ENCODE measurements at regions not wholly inside any gene's neighbourhood (a gene's known extent, or its start where the extent isn't known, plus 50 kb on each side); places are given as distances from the start of the nearest gene placed in this dataset.

GRCh38 chr3:166248784-166249183 is 411.6 kb upstream of the BCHE start:
- Histone ChIP-seq H4K20me1 (ENCODE audit: insufficient read depth) (no peaks in the 10 kb centered on the region), H3K9me3 (ENCODE audit: low read depth) (peaks cover 7% of the 10 kb centered on the region), H3F3A (ENCODE audit: insufficient read depth) (no peaks in the 10 kb centered on the region), H3K79me2 (ENCODE audit: insufficient read depth) (no peaks in the 10 kb centered on the region), H3K36me3 (ENCODE audit: low read depth) (no peaks in the 10 kb centered on the region), H3K4me3 (no peak overlapping the region), H3K9me2 (ENCODE audit: insufficient read depth) (no peaks in the 10 kb centered on the region), H3K9ac (no peak overlapping the region), H3K27me3 (replicated peaks; ENCODE audit: insufficient read depth) (no peaks in the 10 kb centered on the region), H2AFZ (no peak overlapping the region), H3K4me1 (ENCODE audit: insufficient read depth) (no peaks in the 10 kb centered on the region), H3K27ac (no peak overlapping the region), H3K4me2 (ENCODE audit: unreplicated experiment) (no peak overlapping the region)
- in situ Hi-C loops (cut with MboI): no loop called here
- no peak for DNase-seq
- WGBS, 2 experiments (ENCODE audit: low coverage in 1 of 2, low lambda C conversion rate in 2 of 2, missing lambda C conversion rate in 2 of 2): 47 to 60% methylated on average over 3 of the region's 3 CpGs
- no peak for TF ChIP-seq EZH2phosphoT487 (IDR thresholded peaks at IDR 0.05; ENCODE audit: insufficient read depth, low read depth)
- no peak for TF ChIP-seq EZH2 (IDR thresholded peaks at IDR 0.05; ENCODE audit: insufficient read depth, poor library complexity, severe bottlenecking)

DNA sequence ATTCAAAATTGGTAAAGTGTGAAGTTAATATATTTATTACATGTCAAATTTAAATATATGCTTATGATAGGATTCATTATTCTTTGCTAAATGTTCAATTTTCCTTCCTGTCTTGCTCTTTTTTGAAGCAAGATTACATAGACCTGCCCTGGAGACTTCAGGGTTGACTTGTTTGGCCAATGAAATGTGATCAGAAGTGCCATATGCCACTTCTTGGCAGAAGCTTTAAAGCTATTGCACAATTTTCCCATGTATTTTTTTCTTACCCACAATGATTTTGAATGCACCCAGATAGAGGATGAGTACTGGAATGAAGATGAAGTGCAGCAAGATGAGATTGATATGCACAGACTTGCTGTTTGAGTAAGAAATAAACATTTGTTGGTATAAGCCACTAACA is 406.3 kb upstream of the BCHE start:
- H3K27ac ChIP-seq: no peak overlapping the region
- no peaks in the 10 kb centered on the region for H3K79me2 ChIP-seq (ENCODE audit: insufficient read depth)
- no peaks in the 10 kb centered on the region for H3K36me3 ChIP-seq (ENCODE audit: low read depth)
- H3K4me2 ChIP-seq (ENCODE audit: unreplicated experiment): no peak overlapping the region
- H2AFZ ChIP-seq: no peak overlapping the region
- no peak for TF ChIP-seq EZH2phosphoT487 (IDR thresholded peaks at IDR 0.05; ENCODE audit: insufficient read depth, low read depth)
- H3K9me3 ChIP-seq (ENCODE audit: low read depth): no peaks in the 10 kb centered on the region
- no peaks in the 10 kb centered on the region for H3K27me3 ChIP-seq (replicated peaks; ENCODE audit: insufficient read depth)
- H3K4me3 ChIP-seq: no peak overlapping the region
- in situ Hi-C loops (cut with MboI): no loop called here
- no peaks in the 10 kb centered on the region for H3K9me2 ChIP-seq (ENCODE audit: insufficient read depth)
- no peak overlapping the region for H3K9ac ChIP-seq
- H4K20me1 ChIP-seq (ENCODE audit: insufficient read depth): no peaks in the 10 kb centered on the region
- no peak for DNase-seq
- no peaks in the 10 kb centered on the region for H3K4me1 ChIP-seq (ENCODE audit: insufficient read depth)
- no peaks in the 10 kb centered on the region for H3F3A ChIP-seq (ENCODE audit: insufficient read depth)

DNA sequence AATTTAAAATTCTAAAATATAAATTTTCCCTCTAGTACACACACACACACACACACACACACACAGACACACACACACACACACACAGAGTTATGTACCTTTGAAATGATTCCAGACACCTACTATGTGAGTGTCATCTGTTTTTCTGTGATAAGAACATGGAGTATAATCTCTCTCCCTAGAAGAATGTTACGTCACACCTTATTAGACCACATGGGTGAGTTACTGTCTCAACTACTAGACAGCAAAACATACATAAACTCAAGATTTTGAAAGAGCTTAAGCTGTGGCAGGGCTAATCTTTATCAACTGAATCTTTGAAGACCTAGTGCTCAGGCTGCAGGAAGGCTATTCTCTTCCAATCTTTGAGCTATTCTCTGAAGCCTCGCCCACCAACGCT is 385.9 kb upstream of the BCHE start:
- Histone ChIP-seq H3K4me2 (ENCODE audit: unreplicated experiment) (no peak overlapping the region), H3K27me3 (replicated peaks; ENCODE audit: insufficient read depth) (no peaks in the 10 kb centered on the region), H2AFZ (no peak overlapping the region), H3K4me3 (no peak overlapping the region), H3K9me3 (ENCODE audit: low read depth) (peaks cover 2% of the 10 kb centered on the region), H3K79me2 (ENCODE audit: insufficient read depth) (no peaks in the 10 kb centered on the region), H3K27ac (no peak overlapping the region), H3K9ac (no peak overlapping the region), H3K36me3 (ENCODE audit: low read depth) (no peaks in the 10 kb centered on the region), H3K4me1 (ENCODE audit: insufficient read depth) (no peaks in the 10 kb centered on the region), H3K9me2 (ENCODE audit: insufficient read depth) (no peaks in the 10 kb centered on the region), H3F3A (ENCODE audit: insufficient read depth) (no peaks in the 10 kb centered on the region), H4K20me1 (ENCODE audit: insufficient read depth) (no peaks in the 10 kb centered on the region)
- in situ Hi-C loops (cut with MboI): no loop called here
- DNase-seq: no peak
- TF ChIP-seq EZH2phosphoT487 (IDR thresholded peaks at IDR 0.05; ENCODE audit: insufficient read depth, low read depth) (no peak), EZH2 (IDR thresholded peaks at IDR 0.05; ENCODE audit: insufficient read depth, poor library complexity, severe bottlenecking) (no peak)
- WGBS, 2 experiments (ENCODE audit: low coverage in 1 of 2, low lambda C conversion rate in 2 of 2, missing lambda C conversion rate in 2 of 2): 32 to 54% methylated on average over 3 of the region's 3 CpGs

DNA sequence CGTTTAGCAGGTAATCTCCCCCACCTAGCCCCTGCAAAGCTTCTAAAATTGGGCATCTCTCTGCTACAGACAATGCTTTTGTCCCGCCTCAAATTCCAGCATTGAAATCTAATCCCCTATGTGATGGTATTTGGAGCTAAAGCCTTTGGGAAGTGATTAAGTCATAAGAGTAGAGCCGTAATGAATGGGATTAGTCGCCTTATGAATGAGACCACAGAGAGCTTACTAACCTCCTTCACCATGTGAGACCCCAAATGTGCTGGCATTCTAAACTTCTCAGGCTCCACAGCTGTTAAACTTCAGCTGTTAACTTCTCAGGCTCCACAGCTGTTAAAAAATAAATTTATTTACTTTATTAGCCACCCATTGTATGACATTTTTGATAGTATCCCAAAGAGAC is 374.2 kb upstream of the BCHE start:
- in situ Hi-C loops (cut with MboI): no loop called here
- Histone ChIP-seq H3F3A (ENCODE audit: insufficient read depth) (no peaks in the 10 kb centered on the region), H3K36me3 (ENCODE audit: low read depth) (no peaks in the 10 kb centered on the region), H3K27me3 (replicated peaks; ENCODE audit: insufficient read depth) (no peaks in the 10 kb centered on the region), H3K9ac (no peak overlapping the region), H3K4me1 (ENCODE audit: insufficient read depth) (no peaks in the 10 kb centered on the region), H3K9me3 (ENCODE audit: low read depth) (no peaks in the 10 kb centered on the region), H3K27ac (no peak overlapping the region), H2AFZ (no peak overlapping the region), H3K4me3 (no peak overlapping the region), H3K9me2 (ENCODE audit: insufficient read depth) (no peaks in the 10 kb centered on the region), H4K20me1 (ENCODE audit: insufficient read depth) (no peaks in the 10 kb centered on the region), H3K79me2 (ENCODE audit: insufficient read depth) (no peaks in the 10 kb centered on the region), H3K4me2 (ENCODE audit: unreplicated experiment) (no peak overlapping the region)
- no peak for DNase-seq
- TF ChIP-seq EZH2 (IDR thresholded peaks at IDR 0.05; ENCODE audit: insufficient read depth, poor library complexity, severe bottlenecking) (no peak), EZH2phosphoT487 (IDR thresholded peaks at IDR 0.05; ENCODE audit: insufficient read depth, low read depth) (no peak)
- WGBS, 2 experiments (ENCODE audit: low coverage in 1 of 2, low lambda C conversion rate in 2 of 2, missing lambda C conversion rate in 2 of 2): 9 to 21% methylated on average over 4 of the region's 4 CpGs

DNA sequence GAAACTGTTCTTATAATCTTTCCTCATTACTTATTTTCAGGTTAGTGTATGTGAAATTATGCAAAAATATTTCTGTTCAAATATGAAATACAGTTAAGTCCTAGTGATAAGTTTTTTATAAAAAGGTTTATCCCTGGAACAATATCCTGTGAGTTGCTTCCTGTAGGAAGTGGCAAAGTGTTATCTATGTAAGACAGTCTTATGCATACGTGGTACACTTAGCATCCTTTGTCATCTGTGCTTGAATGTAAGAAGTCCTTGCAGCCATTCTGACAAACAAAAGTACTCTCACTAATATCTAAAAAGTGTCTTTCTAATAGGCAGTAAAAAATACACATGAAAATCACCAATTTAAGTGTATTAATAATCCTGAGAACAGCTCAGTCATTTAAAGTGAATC is 372.5 kb upstream of the BCHE start:
- Histone ChIP-seq H3K79me2 (ENCODE audit: insufficient read depth) (no peaks in the 10 kb centered on the region), H3K4me1 (ENCODE audit: insufficient read depth) (no peaks in the 10 kb centered on the region), H3F3A (ENCODE audit: insufficient read depth) (no peaks in the 10 kb centered on the region), H2AFZ (no peak overlapping the region), H3K36me3 (ENCODE audit: low read depth) (no peaks in the 10 kb centered on the region), H4K20me1 (ENCODE audit: insufficient read depth) (no peaks in the 10 kb centered on the region), H3K27ac (no peak overlapping the region), H3K27me3 (replicated peaks; ENCODE audit: insufficient read depth) (no peaks in the 10 kb centered on the region), H3K9ac (no peak overlapping the region), H3K9me3 (ENCODE audit: low read depth) (no peaks in the 10 kb centered on the region), H3K9me2 (ENCODE audit: insufficient read depth) (no peaks in the 10 kb centered on the region), H3K4me3 (no peak overlapping the region), H3K4me2 (ENCODE audit: unreplicated experiment) (no peak overlapping the region)
- 19 to 24% methylated on average over 1 of the region's 1 CpG for WGBS, 2 experiments (ENCODE audit: low coverage in 1 of 2, low lambda C conversion rate in 2 of 2, missing lambda C conversion rate in 2 of 2)
- no peak for DNase-seq
- in situ Hi-C loops (cut with MboI): no loop called here
- no peak for TF ChIP-seq EZH2 (IDR thresholded peaks at IDR 0.05; ENCODE audit: insufficient read depth, poor library complexity, severe bottlenecking)
